ENCODE measurements at regions not wholly inside any gene's neighbourhood (a gene's known extent, or its start where the extent isn't known, plus 50 kb on each side); places are given as distances from the start of the nearest gene placed in this dataset.

DNA sequence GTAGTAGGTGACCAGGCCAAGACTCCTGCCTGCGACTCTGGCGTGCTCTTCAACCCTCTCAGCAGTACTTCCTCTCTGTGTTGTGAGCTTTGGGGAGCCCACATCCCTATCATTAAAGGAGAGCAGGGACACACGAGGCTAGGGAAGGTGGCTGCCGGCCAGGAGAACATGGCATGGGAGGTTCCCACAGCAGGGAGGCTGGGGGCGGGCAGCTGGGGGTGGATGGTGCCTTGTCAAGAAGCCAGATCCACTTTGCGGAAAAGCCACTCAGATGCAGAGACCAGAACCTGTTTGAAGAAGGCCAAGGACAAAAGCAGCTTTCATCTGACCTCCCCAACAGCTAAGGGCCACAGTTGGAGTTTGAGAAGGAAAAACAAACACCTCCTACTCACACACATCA lies 198.6 kb downstream of the BCL11B start:
- Histone ChIP-seq H3K4me1 (ENCODE audit: insufficient read depth, low read length) (no peaks in the 10 kb centered on the region), H3K36me3 (ENCODE audit: insufficient read depth, low read length) (no peaks in the 10 kb centered on the region), H3K9ac (ENCODE audit: low read length) (no peak overlapping the region), H2AFZ (ENCODE audit: low read depth, low read length) (no peak overlapping the region), H3K27ac (ENCODE audit: low read depth, low read length) (no peak overlapping the region), H3K4me3 (ENCODE audit: insufficient read depth, low read depth, low read length) (no peak overlapping the region), H4K20me1 (ENCODE audit: insufficient read depth, low read length) (no peaks in the 10 kb centered on the region), H3K9me3 (ENCODE audit: insufficient read depth, low read depth, low read length) (peaks cover 2% of the 10 kb centered on the region), H3K27me3 (ENCODE audit: insufficient read depth, low read length) (no peaks in the 10 kb centered on the region), H3K79me2 (ENCODE audit: insufficient read depth, low read length) (no peaks in the 10 kb centered on the region), H3K4me2 (ENCODE audit: low read length) (no peak overlapping the region)
- H3K36me3 Mint-ChIP-seq (ENCODE audit: low read depth, unreplicated experiment), result peaks cover 4% of the 10 kb centered on the region
- H3K27me3 Mint-ChIP-seq (ENCODE audit: low read depth, unreplicated experiment), result peaks cover 30% of the 10 kb centered on the region
- H3K4me1 Mint-ChIP-seq (ENCODE audit: low read depth, unreplicated experiment), result peaks cover 11% of the 10 kb centered on the region
- no peak overlapping the region for H3K27ac Mint-ChIP-seq (ENCODE audit: unreplicated experiment)
- FAIRE-seq, result no peak
- DNase-seq (ENCODE audit: low read depth), result no peak
- TF ChIP-seq EZH2 (IDR thresholded peaks at IDR 0.05; ENCODE audit: insufficient read depth, low read length) (no peak), CTCF (IDR thresholded peaks at IDR 0.05; ENCODE audit: insufficient read depth, low read depth, low read length) (no peak)
- H3K9me3 Mint-ChIP-seq (ENCODE audit: unreplicated experiment), result peaks cover 19% of the 10 kb centered on the region
- H3K4me3 Mint-ChIP-seq (ENCODE audit: unreplicated experiment), result no peak overlapping the region

DNA sequence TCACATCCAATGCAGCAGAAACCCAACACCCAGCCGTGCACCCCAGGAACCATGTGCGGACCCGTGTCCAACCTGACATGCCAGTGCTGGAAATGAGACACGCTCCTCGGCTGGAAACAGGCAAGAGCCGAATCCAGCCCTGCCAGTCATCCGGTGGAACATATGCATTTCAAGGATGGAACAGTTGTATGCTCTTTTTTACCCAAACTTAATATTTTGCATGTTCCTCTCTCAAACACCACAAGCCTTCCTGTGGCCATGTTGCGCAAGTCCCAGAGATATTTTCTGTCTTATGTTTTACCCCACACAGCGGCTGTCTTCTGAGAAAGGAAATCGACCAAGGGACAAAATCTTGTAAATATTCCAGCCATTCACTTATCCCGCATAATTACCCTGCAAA lies 196.9 kb downstream of the BCL11B start:
- H2AFZ ChIP-seq (ENCODE audit: low read depth, low read length), result no peak overlapping the region
- H4K20me1 ChIP-seq (ENCODE audit: insufficient read depth, low read length), result no peaks in the 10 kb centered on the region
- no peak overlapping the region for H3K4me2 ChIP-seq (ENCODE audit: low read length)
- no peaks in the 10 kb centered on the region for H3K36me3 ChIP-seq (ENCODE audit: insufficient read depth, low read length)
- no peak overlapping the region for H3K27ac Mint-ChIP-seq (ENCODE audit: unreplicated experiment)
- H3K27me3 ChIP-seq (ENCODE audit: insufficient read depth, low read length), result no peaks in the 10 kb centered on the region
- H3K36me3 Mint-ChIP-seq (ENCODE audit: low read depth, unreplicated experiment), result peaks cover 4% of the 10 kb centered on the region
- H3K79me2 ChIP-seq (ENCODE audit: insufficient read depth, low read length), result no peaks in the 10 kb centered on the region
- no peak overlapping the region for H3K4me3 Mint-ChIP-seq (ENCODE audit: unreplicated experiment)
- H3K27ac ChIP-seq (ENCODE audit: low read depth, low read length), result no peak overlapping the region
- H3K9ac ChIP-seq (ENCODE audit: low read length), result no peak overlapping the region
- no peak overlapping the region for H3K4me3 ChIP-seq (ENCODE audit: insufficient read depth, low read depth, low read length)
- peaks cover 11% of the 10 kb centered on the region for H3K4me1 Mint-ChIP-seq (ENCODE audit: low read depth, unreplicated experiment)
- no peaks in the 10 kb centered on the region for H3K4me1 ChIP-seq (ENCODE audit: insufficient read depth, low read length)
- peaks cover 21% of the 10 kb centered on the region for H3K9me3 Mint-ChIP-seq (ENCODE audit: unreplicated experiment)
- H3K27me3 Mint-ChIP-seq (ENCODE audit: low read depth, unreplicated experiment), result peaks cover 38% of the 10 kb centered on the region
- peaks cover 2% of the 10 kb centered on the region for H3K9me3 ChIP-seq (ENCODE audit: insufficient read depth, low read depth, low read length)
- TF ChIP-seq EZH2 (IDR thresholded peaks at IDR 0.05; ENCODE audit: insufficient read depth, low read length), result no peak
- TF ChIP-seq CTCF (IDR thresholded peaks at IDR 0.05; ENCODE audit: insufficient read depth, low read depth, low read length), result no peak
- no peak for DNase-seq (ENCODE audit: low read depth)
- no peak for FAIRE-seq

GRCh38 chr14:99075771-99076375 lies 196.1 kb downstream of the BCL11B start:
- no peaks in the 10 kb centered on the region for H3K4me1 ChIP-seq (ENCODE audit: insufficient read depth, low read length)
- no peak for FAIRE-seq
- Mint-ChIP-seq H3K9me3 (ENCODE audit: unreplicated experiment) (peaks cover 22% of the 10 kb centered on the region), H3K36me3 (ENCODE audit: low read depth, unreplicated experiment) (peaks cover under 1% of the 10 kb centered on the region), H3K4me1 (ENCODE audit: low read depth, unreplicated experiment) (peaks cover 11% of the 10 kb centered on the region), H3K27ac (ENCODE audit: unreplicated experiment) (no peak overlapping the region), H3K27me3 (ENCODE audit: low read depth, unreplicated experiment) (peaks cover 35% of the 10 kb centered on the region), H3K4me3 (ENCODE audit: unreplicated experiment) (no peak overlapping the region)
- no peaks in the 10 kb centered on the region for H4K20me1 ChIP-seq (ENCODE audit: insufficient read depth, low read length)
- no peak for DNase-seq (ENCODE audit: low read depth)
- H3K36me3 ChIP-seq (ENCODE audit: insufficient read depth, low read length), result no peaks in the 10 kb centered on the region
- H3K79me2 ChIP-seq (ENCODE audit: insufficient read depth, low read length), result no peaks in the 10 kb centered on the region
- no peak overlapping the region for H2AFZ ChIP-seq (ENCODE audit: low read depth, low read length)
- H3K9me3 ChIP-seq (ENCODE audit: insufficient read depth, low read depth, low read length), result peaks cover 2% of the 10 kb centered on the region
- no peaks in the 10 kb centered on the region for H3K27me3 ChIP-seq (ENCODE audit: insufficient read depth, low read length)
- H3K4me3 ChIP-seq (ENCODE audit: insufficient read depth, low read depth, low read length), result no peak overlapping the region
- H3K9ac ChIP-seq (ENCODE audit: low read length), result no peak overlapping the region
- no peak for TF ChIP-seq EZH2 (IDR thresholded peaks at IDR 0.05; ENCODE audit: insufficient read depth, low read length)
- TF ChIP-seq CTCF (IDR thresholded peaks at IDR 0.05; ENCODE audit: insufficient read depth, low read depth, low read length), result no peak
- H3K4me2 ChIP-seq (ENCODE audit: low read length), result no peak overlapping the region
- H3K27ac ChIP-seq (ENCODE audit: low read depth, low read length), result no peak overlapping the region

Measured in astrocyte (in vitro differentiated cells and primary cell).